ENCODE measurements at regions not wholly inside any gene's neighbourhood (a gene's known extent, or its start where the extent isn't known, plus 50 kb on each side); places are given as distances from the start of the nearest gene placed in this dataset.

GRCh38 chr16:52052818-52053217 lies 494.1 kb downstream of the TOX3 start:
- no peak for TF ChIP-seq CTCF (IDR thresholded peaks at IDR 0.05; ENCODE audit: poor library complexity)
- no peak for TF ChIP-seq EZH2phosphoT487 (IDR thresholded peaks at IDR 0.05; ENCODE audit: low read depth, severe bottlenecking, unreplicated experiment)
- TF ChIP-seq EZH2 (IDR thresholded peaks at IDR 0.05; ENCODE audit: borderline replicate concordance) = no peak
